ENCODE measurements at regions not wholly inside any gene's neighbourhood (a gene's known extent, or its start where the extent isn't known, plus 50 kb on each side); places are given as distances from the start of the nearest gene placed in this dataset.

- DNase-seq (ENCODE audit: low spot score): no peak
- no peak for TF ChIP-seq EZH2 (IDR thresholded peaks at IDR 0.05; ENCODE audit: borderline replicate concordance)
- TF ChIP-seq CTCF (IDR thresholded peaks at IDR 0.05; ENCODE audit: poor library complexity): no peak
- no peak for TF ChIP-seq EZH2phosphoT487 (IDR thresholded peaks at IDR 0.05; ENCODE audit: low read depth, severe bottlenecking, unreplicated experiment)
- Histone ChIP-seq H3K27ac (no peak overlapping the region), H3K4me1 (ENCODE audit: insufficient read depth) (no peaks in the 10 kb centered on the region), H4K20me1 (ENCODE audit: insufficient read depth, poor library complexity, severe bottlenecking) (no peaks in the 10 kb centered on the region), H3K79me2 (no peaks in the 10 kb centered on the region), H2AFZ (no peak overlapping the region), H3K27me3 (no peaks in the 10 kb centered on the region), H3K4me2 (no peak overlapping the region), H3K9me3 (ENCODE audit: low read depth) (no peaks in the 10 kb centered on the region), H3K4me3 (no peak overlapping the region), H3K9me2 (replicated peaks; ENCODE audit: insufficient read depth) (no peaks in the 10 kb centered on the region), H3K36me3 (replicated peaks; ENCODE audit: insufficient read depth, low read depth) (no peaks in the 10 kb centered on the region)
- 90% methylated on average over 10 of the region's 10 CpGs for WGBS (ENCODE audit: low lambda C conversion rate, missing lambda C conversion rate)
These were observed 131.7 kb downstream of the CTTN start for GRCh38 chr11:70530010-70530409.

- Histone ChIP-seq H3K9me3 (ENCODE audit: low read depth) (no peaks in the 10 kb centered on the region), H3K27me3 (no peaks in the 10 kb centered on the region), H3K4me2 (no peak overlapping the region), H3K36me3 (replicated peaks; ENCODE audit: insufficient read depth, low read depth) (no peaks in the 10 kb centered on the region), H2AFZ (no peak overlapping the region), H3K79me2 (no peaks in the 10 kb centered on the region), H3K4me3 (no peak overlapping the region), H4K20me1 (ENCODE audit: insufficient read depth, poor library complexity, severe bottlenecking) (no peaks in the 10 kb centered on the region), H3K27ac (no peak overlapping the region), H3K9me2 (replicated peaks; ENCODE audit: insufficient read depth) (no peaks in the 10 kb centered on the region), H3K4me1 (ENCODE audit: insufficient read depth) (no peaks in the 10 kb centered on the region)
- TF ChIP-seq EZH2phosphoT487 (IDR thresholded peaks at IDR 0.05; ENCODE audit: low read depth, severe bottlenecking, unreplicated experiment) (no peak), EZH2 (IDR thresholded peaks at IDR 0.05; ENCODE audit: borderline replicate concordance) (no peak), CTCF (IDR thresholded peaks at IDR 0.05; ENCODE audit: poor library complexity) (no peak)
- DNase-seq (ENCODE audit: low spot score): no peak
- WGBS (ENCODE audit: low lambda C conversion rate, missing lambda C conversion rate): 90% methylated on average over 11 of the region's 11 CpGs
These were observed 132.4 kb downstream of the CTTN start for GRCh38 chr11:70530629-70531185.

- no peaks in the 10 kb centered on the region for H3K36me3 ChIP-seq (replicated peaks; ENCODE audit: insufficient read depth, low read depth)
- 90% methylated on average over 18 of the region's 18 CpGs for WGBS (ENCODE audit: low lambda C conversion rate, missing lambda C conversion rate)
- no peak overlapping the region for H2AFZ ChIP-seq
- H3K27me3 ChIP-seq: no peaks in the 10 kb centered on the region
- no peaks in the 10 kb centered on the region for H3K9me3 ChIP-seq (ENCODE audit: low read depth)
- DNase-seq (ENCODE audit: low spot score): no peak
- H3K4me1 ChIP-seq (ENCODE audit: insufficient read depth): no peaks in the 10 kb centered on the region
- TF ChIP-seq EZH2 (IDR thresholded peaks at IDR 0.05; ENCODE audit: borderline replicate concordance) (no peak), CTCF (IDR thresholded peaks at IDR 0.05; ENCODE audit: poor library complexity) (no peak), EZH2phosphoT487 (IDR thresholded peaks at IDR 0.05; ENCODE audit: low read depth, severe bottlenecking, unreplicated experiment) (no peak)
- H3K27ac ChIP-seq: no peak overlapping the region
- H3K79me2 ChIP-seq: no peaks in the 10 kb centered on the region
- H4K20me1 ChIP-seq (ENCODE audit: insufficient read depth, poor library complexity, severe bottlenecking): no peaks in the 10 kb centered on the region
- H3K9me2 ChIP-seq (replicated peaks; ENCODE audit: insufficient read depth): no peaks in the 10 kb centered on the region
- no peak overlapping the region for H3K4me2 ChIP-seq
- no peak overlapping the region for H3K4me3 ChIP-seq
These were observed 133.1 kb downstream of the CTTN start for GRCh38 chr11:70531281-70532065.
